ENCODE measurements at regions not wholly inside any gene's neighbourhood (a gene's known extent, or its start where the extent isn't known, plus 50 kb on each side); places are given as distances from the start of the nearest gene placed in this dataset.

GRCh38 chr14:96956464-96957239 is 159.5 kb downstream of the VRK1 start:
- no peaks in the 10 kb centered on the region for H3K9me3 ChIP-seq
- H3K27ac ChIP-seq, result no peak overlapping the region
- no peaks in the 10 kb centered on the region for H3K27me3 ChIP-seq
- intact Hi-C loops (cut with DNase I; ENCODE audit: low total_unique reads), result no loop called here
- no peak overlapping the region for H3K4me3 ChIP-seq
- H3K36me3 ChIP-seq, result no peaks in the 10 kb centered on the region
- no peak for DNase-seq (ENCODE audit: low spot score in 2 of 2)
- no peaks in the 10 kb centered on the region for H3K4me1 ChIP-seq
- TF ChIP-seq, protein P1, sequence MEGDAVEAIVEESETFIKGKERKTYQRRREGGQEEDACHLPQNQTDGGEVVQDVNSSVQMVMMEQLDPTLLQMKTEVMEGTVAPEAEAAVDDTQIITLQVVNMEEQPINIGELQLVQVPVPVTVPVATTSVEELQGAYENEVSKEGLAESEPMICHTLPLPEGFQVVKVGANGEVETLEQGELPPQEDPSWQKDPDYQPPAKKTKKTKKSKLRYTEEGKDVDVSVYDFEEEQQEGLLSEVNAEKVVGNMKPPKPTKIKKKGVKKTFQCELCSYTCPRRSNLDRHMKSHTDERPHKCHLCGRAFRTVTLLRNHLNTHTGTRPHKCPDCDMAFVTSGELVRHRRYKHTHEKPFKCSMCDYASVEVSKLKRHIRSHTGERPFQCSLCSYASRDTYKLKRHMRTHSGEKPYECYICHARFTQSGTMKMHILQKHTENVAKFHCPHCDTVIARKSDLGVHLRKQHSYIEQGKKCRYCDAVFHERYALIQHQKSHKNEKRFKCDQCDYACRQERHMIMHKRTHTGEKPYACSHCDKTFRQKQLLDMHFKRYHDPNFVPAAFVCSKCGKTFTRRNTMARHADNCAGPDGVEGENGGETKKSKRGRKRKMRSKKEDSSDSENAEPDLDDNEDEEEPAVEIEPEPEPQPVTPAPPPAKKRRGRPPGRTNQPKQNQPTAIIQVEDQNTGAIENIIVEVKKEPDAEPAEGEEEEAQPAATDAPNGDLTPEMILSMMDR (IDR thresholded peaks at IDR 0.05), result no peak
- no peak for TF ChIP-seq POLR2A (IDR thresholded peaks at IDR 0.05)
- no peak for TF ChIP-seq POLR2AphosphoS5 (IDR thresholded peaks at IDR 0.05)

DNA sequence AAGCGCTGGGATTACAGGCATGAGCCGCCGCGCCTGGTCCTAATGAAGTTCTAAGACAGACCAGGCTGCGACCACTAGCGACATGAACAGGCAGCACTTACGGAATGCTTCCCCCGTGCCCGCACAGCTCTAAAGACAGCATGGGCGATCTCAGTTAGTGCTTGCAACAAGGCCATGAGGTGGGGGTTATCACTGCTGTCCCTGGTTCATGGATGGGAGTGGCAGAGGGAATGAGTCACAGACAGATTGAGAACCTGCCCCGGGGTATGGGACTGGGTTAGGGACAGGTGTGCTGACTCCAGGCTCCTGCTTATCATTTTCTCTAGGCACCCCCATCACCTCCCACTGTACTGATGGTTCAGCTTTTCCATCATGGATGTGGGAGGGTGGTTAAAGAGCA is 160.9 kb downstream of the VRK1 start:
- peaks cover 4 to 5% of the 10 kb centered on the region in 2 donors for H3K9me3 ChIP-seq
- H3K4me1 ChIP-seq, result no peaks in the 10 kb centered on the region
- H3K4me3 ChIP-seq, result no peak overlapping the region
- H3K27ac ChIP-seq, result no peak overlapping the region
- no peak for DNase-seq (ENCODE audit: low spot score in 2 of 2)
- intact Hi-C loops (cut with DNase I; ENCODE audit: low total_unique reads), result no loop called here
- H3K36me3 ChIP-seq, result no peaks in the 10 kb centered on the region
- TF ChIP-seq, protein P1 (IDR thresholded peaks at IDR 0.05), result no peak
- TF ChIP-seq POLR2AphosphoS5 (IDR thresholded peaks at IDR 0.05) (no peak), POLR2A (IDR thresholded peaks at IDR 0.05) (no peak)
- H3K27me3 ChIP-seq, result no peaks in the 10 kb centered on the region

DNA sequence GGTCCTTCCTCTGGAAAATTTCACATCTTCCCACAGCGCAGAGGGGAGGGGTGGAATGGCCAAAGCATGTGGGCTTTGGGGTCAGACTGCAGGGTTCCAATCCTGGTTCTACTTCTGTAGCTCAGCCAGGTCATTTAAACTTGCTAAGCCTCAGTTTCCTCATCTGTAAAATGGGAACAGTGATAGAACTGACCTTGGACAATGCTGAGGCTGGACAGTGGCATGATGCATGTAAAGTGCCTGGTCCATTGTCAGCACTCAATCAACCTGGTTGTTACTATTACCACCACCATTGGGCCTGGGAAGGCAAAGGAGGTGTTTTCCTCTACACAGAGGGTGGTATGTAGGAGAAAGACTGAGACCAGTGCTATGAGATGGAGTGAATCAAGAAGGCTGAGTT is 162.8 kb downstream of the VRK1 start:
- H3K27me3 ChIP-seq, result no peaks in the 10 kb centered on the region
- H3K4me3 ChIP-seq, result no peak overlapping the region
- H3K9me3 ChIP-seq, result peaks cover 4 to 12% of the 10 kb centered on the region in 2 donors
- no peak for TF ChIP-seq POLR2A (IDR thresholded peaks at IDR 0.05)
- TF ChIP-seq, protein P1 (IDR thresholded peaks at IDR 0.05), result no peak
- no peak for TF ChIP-seq POLR2AphosphoS5 (IDR thresholded peaks at IDR 0.05)
- no peaks in the 10 kb centered on the region for H3K36me3 ChIP-seq
- no peak overlapping the region for H3K27ac ChIP-seq
- no peaks in the 10 kb centered on the region for H3K4me1 ChIP-seq
- DNase-seq (ENCODE audit: low spot score in 2 of 2), result no peak
- intact Hi-C loops (cut with DNase I; ENCODE audit: low total_unique reads), result no loop called here

DNA sequence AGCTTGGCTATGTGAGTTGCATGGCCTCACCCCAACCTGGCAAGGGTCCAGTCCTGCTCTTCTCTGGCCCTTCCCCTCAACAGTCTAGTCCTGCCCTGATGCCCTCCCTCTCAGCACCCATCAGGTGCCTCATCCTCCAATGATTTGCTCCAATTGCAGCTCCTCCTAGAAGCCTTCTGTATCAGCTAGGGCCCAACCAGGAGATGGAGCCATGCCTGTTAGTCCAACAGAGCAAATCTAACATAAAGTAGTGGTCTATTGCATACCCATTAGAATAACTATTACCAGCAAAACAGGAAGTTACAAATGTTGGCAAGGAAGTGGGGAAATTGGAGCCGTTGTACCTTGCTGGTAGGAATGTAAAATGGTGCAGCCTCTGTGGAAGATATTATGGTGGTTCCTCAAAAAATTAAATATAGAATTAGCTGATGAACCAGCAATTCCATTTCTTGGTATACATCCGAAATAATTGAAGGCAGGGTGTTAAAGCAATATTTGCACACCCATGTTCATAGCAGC is 163.5 kb downstream of the VRK1 start:
- H3K4me1 ChIP-seq, result no peaks in the 10 kb centered on the region
- H3K4me3 ChIP-seq, result no peak overlapping the region
- no peaks in the 10 kb centered on the region for H3K36me3 ChIP-seq
- TF ChIP-seq, protein P1 (IDR thresholded peaks at IDR 0.05), result no peak
- no peak overlapping the region for H3K27ac ChIP-seq
- no peak for DNase-seq (ENCODE audit: low spot score in 2 of 2)
- H3K27me3 ChIP-seq, result no peaks in the 10 kb centered on the region
- intact Hi-C loops (cut with DNase I; ENCODE audit: low total_unique reads), result no loop called here
- peaks cover 4 to 12% of the 10 kb centered on the region in 2 donors for H3K9me3 ChIP-seq

- H3K27me3 ChIP-seq, result no peaks in the 10 kb centered on the region
- DNase-seq (ENCODE audit: low spot score in 2 of 2), result no peak
- TF ChIP-seq POLR2A (IDR thresholded peaks at IDR 0.05) (no peak), POLR2AphosphoS5 (IDR thresholded peaks at IDR 0.05) (no peak)
- TF ChIP-seq, protein P1 (IDR thresholded peaks at IDR 0.05), result no peak
- intact Hi-C loops (cut with DNase I; ENCODE audit: low total_unique reads), result no loop called here
- no peak overlapping the region for H3K27ac ChIP-seq
- H3K36me3 ChIP-seq, result no peaks in the 10 kb centered on the region
- no peaks in the 10 kb centered on the region for H3K4me1 ChIP-seq
- H3K9me3 ChIP-seq, result peaks cover 4 to 13% of the 10 kb centered on the region in 2 donors
- no peak overlapping the region for H3K4me3 ChIP-seq
These were observed 164.7 kb downstream of the VRK1 start for GRCh38 chr14:96961895-96962294.

All from breast epithelium (tissue), 4 donors.